ENCODE measurements at regions not wholly inside any gene's neighbourhood (a gene's known extent, or its start where the extent isn't known, plus 50 kb on each side); places are given as distances from the start of the nearest gene placed in this dataset.

GRCh38 chr15:77768521-77769078 lies 135.9 kb upstream of the LINGO1 start:
- no peaks in the 10 kb centered on the region for H3K4me1 ChIP-seq
- no peaks in the 10 kb centered on the region for H3K27me3 ChIP-seq
- no peak overlapping the region for H3K27ac ChIP-seq
- no peak for DNase-seq (ENCODE audit: low spot score)
- H3K9me3 ChIP-seq: no peaks in the 10 kb centered on the region
- no peak overlapping the region for H3K4me3 ChIP-seq
- TF ChIP-seq, protein P1, sequence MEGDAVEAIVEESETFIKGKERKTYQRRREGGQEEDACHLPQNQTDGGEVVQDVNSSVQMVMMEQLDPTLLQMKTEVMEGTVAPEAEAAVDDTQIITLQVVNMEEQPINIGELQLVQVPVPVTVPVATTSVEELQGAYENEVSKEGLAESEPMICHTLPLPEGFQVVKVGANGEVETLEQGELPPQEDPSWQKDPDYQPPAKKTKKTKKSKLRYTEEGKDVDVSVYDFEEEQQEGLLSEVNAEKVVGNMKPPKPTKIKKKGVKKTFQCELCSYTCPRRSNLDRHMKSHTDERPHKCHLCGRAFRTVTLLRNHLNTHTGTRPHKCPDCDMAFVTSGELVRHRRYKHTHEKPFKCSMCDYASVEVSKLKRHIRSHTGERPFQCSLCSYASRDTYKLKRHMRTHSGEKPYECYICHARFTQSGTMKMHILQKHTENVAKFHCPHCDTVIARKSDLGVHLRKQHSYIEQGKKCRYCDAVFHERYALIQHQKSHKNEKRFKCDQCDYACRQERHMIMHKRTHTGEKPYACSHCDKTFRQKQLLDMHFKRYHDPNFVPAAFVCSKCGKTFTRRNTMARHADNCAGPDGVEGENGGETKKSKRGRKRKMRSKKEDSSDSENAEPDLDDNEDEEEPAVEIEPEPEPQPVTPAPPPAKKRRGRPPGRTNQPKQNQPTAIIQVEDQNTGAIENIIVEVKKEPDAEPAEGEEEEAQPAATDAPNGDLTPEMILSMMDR (IDR thresholded peaks at IDR 0.05): no peak
- H3K36me3 ChIP-seq: no peaks in the 10 kb centered on the region

GRCh38 chr15:77768107-77768506 lies 135.4 kb upstream of the LINGO1 start:
- Histone ChIP-seq H3K27ac (no peak overlapping the region), H3K27me3 (no peaks in the 10 kb centered on the region), H3K36me3 (no peaks in the 10 kb centered on the region), H3K4me1 (no peaks in the 10 kb centered on the region), H3K9me3 (no peaks in the 10 kb centered on the region), H3K4me3 (no peak overlapping the region)
- TF ChIP-seq, protein P1 (IDR thresholded peaks at IDR 0.05): no peak
- no peak for DNase-seq (ENCODE audit: low spot score)

DNA sequence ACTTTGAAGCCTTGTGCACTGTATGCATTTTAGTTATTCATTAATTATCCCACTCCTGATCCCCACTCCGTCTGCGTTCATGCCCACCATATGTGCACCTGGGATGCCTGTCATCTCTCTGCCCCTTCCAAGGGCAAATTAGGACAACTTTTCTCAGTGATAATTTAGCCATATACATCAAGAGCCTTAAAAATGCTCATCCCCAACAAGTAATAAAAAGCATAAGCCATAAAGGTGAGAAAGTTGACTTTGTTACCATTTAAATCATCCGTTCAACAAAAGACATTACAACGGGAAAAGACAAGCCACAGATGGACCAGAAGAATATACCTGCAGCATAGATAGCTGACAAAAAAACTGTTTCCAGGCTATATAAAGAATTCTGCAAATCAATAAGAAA lies 131.4 kb upstream of the LINGO1 start:
- Histone ChIP-seq H3K27me3 (no peaks in the 10 kb centered on the region), H3K9me3 (no peaks in the 10 kb centered on the region), H3K4me1 (no peaks in the 10 kb centered on the region), H3K4me3 (no peak overlapping the region), H3K27ac (no peak overlapping the region), H3K36me3 (no peaks in the 10 kb centered on the region)
- TF ChIP-seq, protein P1 (IDR thresholded peaks at IDR 0.05): no peak
- no peak for DNase-seq (ENCODE audit: low spot score)

- Histone ChIP-seq H3K9me3 (no peaks in the 10 kb centered on the region), H3K27me3 (no peaks in the 10 kb centered on the region), H3K4me3 (no peak overlapping the region), H3K27ac (no peak overlapping the region), H3K4me1 (no peaks in the 10 kb centered on the region), H3K36me3 (no peaks in the 10 kb centered on the region)
- no peak for DNase-seq (ENCODE audit: low spot score)
- TF ChIP-seq, protein P1 (IDR thresholded peaks at IDR 0.05): no peak
These were observed 130.1 kb upstream of the LINGO1 start for GRCh38 chr15:77762747-77763355.

DNA sequence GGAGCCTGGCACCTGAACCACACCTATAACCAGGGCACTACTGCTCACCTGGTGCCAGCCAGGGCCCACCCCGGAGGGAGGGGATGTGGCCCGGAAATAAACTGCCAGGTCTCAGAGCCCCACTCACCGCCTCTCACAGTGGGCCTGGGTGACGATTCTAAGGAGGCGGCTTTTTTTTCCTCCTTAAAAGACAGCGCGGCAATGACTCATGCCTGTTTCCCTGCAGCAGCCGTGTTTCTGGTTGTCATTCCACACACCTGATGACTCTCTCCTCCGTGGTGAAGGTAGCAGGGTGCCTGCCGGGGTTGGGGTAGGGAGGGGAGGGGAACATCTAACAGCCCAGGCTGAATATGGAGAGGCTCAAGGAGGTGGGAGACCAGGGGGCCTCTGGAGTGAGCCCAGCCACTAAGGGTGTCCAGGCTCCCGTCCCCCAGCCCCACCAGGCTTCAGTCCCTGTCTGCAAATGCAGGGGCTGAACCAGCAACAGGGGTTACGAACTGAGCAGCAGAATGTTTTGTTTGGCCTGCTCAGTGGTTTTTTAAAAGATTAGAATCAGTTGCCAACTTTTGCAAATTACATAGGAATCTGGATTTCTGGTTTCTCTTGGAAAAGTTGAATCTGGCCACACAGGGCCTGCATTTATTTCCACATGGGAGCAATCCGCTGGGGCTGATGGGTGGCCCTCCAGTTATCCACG lies 127.3 kb upstream of the LINGO1 start:
- DNase-seq (ENCODE audit: low spot score): no peak
- TF ChIP-seq, protein P1 (IDR thresholded peaks at IDR 0.05): no peak
- H3K27me3 ChIP-seq: no peaks in the 10 kb centered on the region
- no peak overlapping the region for H3K4me3 ChIP-seq
- no peaks in the 10 kb centered on the region for H3K4me1 ChIP-seq
- H3K9me3 ChIP-seq: no peaks in the 10 kb centered on the region
- H3K36me3 ChIP-seq: no peaks in the 10 kb centered on the region
- no peak overlapping the region for H3K27ac ChIP-seq
